Skeletal muscle tissue (tissue), 3 donors: ENCODE measurements at regions not wholly inside any gene's neighbourhood (a gene's known extent, or its start where the extent isn't known, plus 50 kb on each side); places are given as distances from the start of the nearest gene placed in this dataset.

ENCODE experiments used
- H3K27ac ChIP-seq: one replicate; pipeline ENCODE4 v1.7.0; 2013; ENCODE audit warnings: mild to moderate bottlenecking, low read depth, low read length, inconsistent platforms
- H3K27me3 ChIP-seq, 3 donors: one replicate each; pipeline ENCODE4 v1.7.0; 2013; ENCODE audit warnings: low read length in 3 of 3; ENCODE audit not compliant: control insufficient read depth in 3 of 3, insufficient read depth in 3 of 3
- H3K36me3 ChIP-seq, 3 donors: one replicate each; pipeline ENCODE4 v1.7.0; 2013; ENCODE audit warnings: low read length in 3 of 3; ENCODE audit not compliant: control insufficient read depth in 3 of 3, insufficient read depth in 3 of 3
- H3K4me1 ChIP-seq, 3 donors: one replicate each; pipeline ENCODE4 v1.7.0; 2013; ENCODE audit warnings: low read length in 3 of 3, mild to moderate bottlenecking in 3 of 3; ENCODE audit not compliant: control insufficient read depth in 3 of 3, insufficient read depth in 3 of 3
- H3K4me3 ChIP-seq, 3 donors: one replicate each; pipeline ENCODE4 v1.7.0; 2013; ENCODE audit warnings: low read length in 3 of 3
- H3K9ac ChIP-seq, 3 donors: one replicate each; pipeline ENCODE4 v1.7.0; 2013; ENCODE audit warnings: low read length in 3 of 3, mild to moderate bottlenecking in 3 of 3, moderate library complexity in 2 of 3, low read depth in 1 of 3
- H3K9me3 ChIP-seq, 3 donors: one replicate each; pipeline ENCODE4 v1.7.0; 2013; ENCODE audit warnings: low read length in 3 of 3; ENCODE audit not compliant: control insufficient read depth in 3 of 3
- donor health status: Osteomylitis.

DNA sequence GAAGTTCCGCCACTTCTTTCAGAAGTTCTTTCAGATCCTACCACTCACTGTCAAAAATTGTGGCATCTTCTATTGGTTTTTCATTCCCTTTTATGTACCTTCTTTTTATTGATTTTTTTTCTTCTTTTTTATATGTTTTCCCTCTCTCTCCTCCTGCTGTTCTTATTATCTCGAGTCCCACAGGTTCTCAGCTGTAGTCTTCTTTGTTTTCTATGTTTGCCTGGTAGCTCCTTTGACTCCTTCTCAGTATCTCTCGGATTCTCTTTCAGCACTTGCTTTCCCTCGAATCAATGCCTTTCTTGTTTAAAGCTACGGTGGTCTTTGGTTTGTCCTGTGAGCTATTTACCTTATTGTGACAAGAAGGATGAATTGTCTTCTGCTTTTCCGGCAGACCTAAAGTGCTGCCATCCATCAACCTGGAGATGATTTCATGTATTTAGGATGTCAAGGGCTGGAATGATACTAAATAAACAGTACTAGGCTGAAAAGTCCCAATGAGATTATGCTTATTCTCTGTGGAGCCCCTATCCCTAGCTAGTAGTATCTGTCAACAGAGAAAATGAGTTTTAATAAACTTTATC lies 541.7 kb downstream of the NOVA1 start:
- no peak overlapping the region for H3K4me3 ChIP-seq
- no peak overlapping the region for H3K9ac ChIP-seq
- H3K27ac ChIP-seq = no peak overlapping the region
- no peaks in the 10 kb centered on the region for H3K27me3 ChIP-seq
- peaks cover 0 to 4% (median 0%) of the 10 kb centered on the region in 3 donors for H3K9me3 ChIP-seq
- H3K4me1 ChIP-seq = no peaks in the 10 kb centered on the region
- no peaks in the 10 kb centered on the region for H3K36me3 ChIP-seq

DNA sequence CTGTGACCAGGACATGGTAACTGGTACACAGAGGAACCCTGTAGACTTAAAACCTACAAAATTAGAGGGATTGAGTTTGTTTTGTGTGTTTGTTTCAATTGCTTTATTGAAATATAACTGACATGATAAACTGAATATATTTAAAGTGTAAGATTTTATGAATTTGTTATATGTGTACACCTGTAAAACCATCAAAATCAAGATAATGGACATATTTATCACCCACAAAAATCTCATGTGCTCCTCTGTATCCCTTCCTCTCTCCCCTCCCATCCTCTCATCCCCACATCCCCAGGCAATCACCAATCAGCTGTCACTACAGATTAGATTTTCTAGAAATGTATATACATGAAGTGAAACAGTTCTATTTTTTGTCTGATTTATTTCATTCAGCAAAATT lies 565.5 kb downstream of the NOVA1 start:
- Histone ChIP-seq H3K36me3 (no peaks in the 10 kb centered on the region), H3K27me3 (no peaks in the 10 kb centered on the region), H3K4me3 (no peak overlapping the region), H3K9me3 (no peaks in the 10 kb centered on the region), H3K4me1 (no peaks in the 10 kb centered on the region), H3K9ac (no peak overlapping the region), H3K27ac (no peak overlapping the region)

DNA sequence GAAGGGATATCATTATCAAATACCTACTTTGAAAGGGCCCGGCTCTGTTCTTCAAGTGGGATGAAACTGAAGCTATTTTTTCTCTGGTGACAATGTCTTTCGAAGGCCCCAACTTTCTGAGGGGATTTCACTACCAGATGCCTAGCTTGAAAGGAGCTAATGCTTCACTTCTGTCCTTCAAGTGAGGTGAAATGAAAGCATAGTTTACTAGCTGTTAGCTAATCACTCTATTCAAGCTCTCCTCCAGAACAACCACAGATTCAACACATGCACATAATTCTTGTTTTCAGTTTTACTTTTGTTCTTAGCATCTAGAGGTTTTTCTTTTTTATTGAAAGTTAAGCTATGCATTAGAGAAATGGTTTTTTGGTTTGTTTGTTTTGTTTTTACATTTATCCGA lies 571.4 kb downstream of the NOVA1 start:
- H3K9ac ChIP-seq = no peak overlapping the region
- H3K4me1 ChIP-seq = no peaks in the 10 kb centered on the region
- H3K9me3 ChIP-seq = no peaks in the 10 kb centered on the region
- no peaks in the 10 kb centered on the region for H3K36me3 ChIP-seq
- H3K27ac ChIP-seq = no peak overlapping the region
- H3K27me3 ChIP-seq = no peaks in the 10 kb centered on the region
- H3K4me3 ChIP-seq = no peak overlapping the region

DNA sequence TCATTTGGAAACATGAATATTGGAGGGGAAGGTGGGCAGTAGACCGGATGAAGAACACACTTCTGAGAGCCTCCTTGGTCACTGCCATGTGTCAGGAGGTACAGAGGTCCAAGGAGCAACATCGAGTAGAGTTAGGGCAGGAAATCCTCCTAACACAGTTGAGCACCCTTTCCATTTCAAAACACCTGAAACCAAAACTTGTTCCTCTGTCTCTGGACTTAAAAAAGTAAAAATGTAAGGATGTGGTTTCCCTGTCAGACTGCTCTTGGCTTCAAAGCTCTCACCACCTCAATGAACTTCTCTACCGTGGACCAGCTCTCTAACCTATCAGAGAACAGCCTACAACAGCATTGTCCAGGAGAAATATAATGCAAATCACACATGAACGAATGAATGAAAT lies 573.9 kb downstream of the NOVA1 start:
- Histone ChIP-seq H3K9ac (no peak overlapping the region), H3K27ac (no peak overlapping the region), H3K36me3 (no peaks in the 10 kb centered on the region), H3K4me3 (no peak overlapping the region), H3K27me3 (no peaks in the 10 kb centered on the region), H3K9me3 (no peaks in the 10 kb centered on the region), H3K4me1 (no peaks in the 10 kb centered on the region)

DNA sequence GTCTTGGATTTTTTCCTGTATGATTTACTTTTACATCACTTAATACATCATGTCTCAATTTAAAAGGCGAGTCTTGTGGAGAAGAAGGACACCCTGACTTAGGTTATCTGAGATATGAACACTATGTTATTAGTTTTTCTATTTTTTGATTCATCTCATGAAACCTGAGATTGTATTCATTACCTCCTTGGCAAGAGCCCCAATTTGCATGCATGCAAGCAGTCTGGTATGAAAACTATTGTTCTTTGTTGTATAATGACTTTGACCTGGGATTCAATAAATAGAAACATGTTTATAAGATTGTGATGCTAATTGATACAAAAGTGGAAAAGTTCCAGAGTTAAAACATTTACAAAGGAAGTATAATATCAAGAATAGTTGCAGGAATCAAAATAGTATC lies 576.1 kb downstream of the NOVA1 start:
- H3K9ac ChIP-seq = no peak overlapping the region
- H3K4me3 ChIP-seq = no peak overlapping the region
- H3K9me3 ChIP-seq = no peaks in the 10 kb centered on the region
- H3K4me1 ChIP-seq = no peaks in the 10 kb centered on the region
- H3K27ac ChIP-seq = no peak overlapping the region
- no peaks in the 10 kb centered on the region for H3K36me3 ChIP-seq
- no peaks in the 10 kb centered on the region for H3K27me3 ChIP-seq

DNA sequence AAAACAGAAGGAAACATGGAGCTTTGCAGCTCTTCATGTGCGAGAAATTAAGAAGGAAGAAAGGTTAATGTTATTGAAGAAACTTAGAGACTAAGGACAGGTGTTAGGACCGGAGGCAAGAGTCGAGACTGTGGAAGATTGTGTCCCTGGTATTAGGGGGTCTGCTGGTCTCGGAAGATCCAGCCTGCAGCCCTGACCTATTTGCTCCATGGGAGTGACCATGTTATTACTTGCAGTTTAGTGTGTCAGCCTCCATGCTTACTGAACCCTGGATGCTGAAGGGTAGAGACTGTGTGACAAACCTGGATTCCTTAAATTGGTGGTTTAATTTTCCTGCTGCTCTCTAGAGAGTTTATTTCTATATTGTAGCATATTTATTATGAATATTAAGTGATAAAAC lies 580.6 kb downstream of the NOVA1 start:
- Histone ChIP-seq H3K4me1 (no peaks in the 10 kb centered on the region), H3K27me3 (no peaks in the 10 kb centered on the region), H3K9ac (no peak overlapping the region)

DNA sequence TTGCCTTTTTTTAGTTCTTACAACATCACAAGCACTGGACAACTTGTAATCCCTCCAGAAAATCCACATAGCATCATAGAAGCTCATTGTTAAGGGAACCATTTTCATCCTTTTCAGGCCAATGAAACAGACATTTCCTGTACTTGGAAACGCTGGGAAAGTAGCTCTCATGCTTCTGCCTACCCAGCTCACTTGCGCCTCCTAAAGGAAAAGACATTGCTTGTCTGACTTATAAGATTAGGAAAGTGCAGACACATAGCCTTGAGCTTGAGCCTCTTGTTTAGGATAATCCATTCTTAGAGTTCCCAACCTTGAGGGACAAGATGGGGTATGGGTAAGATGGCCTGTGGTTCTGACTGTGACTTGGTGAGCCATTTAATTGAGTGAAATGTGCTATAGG lies 589.5 kb downstream of the NOVA1 start:
- H3K4me3 ChIP-seq = no peak overlapping the region
- no peaks in the 10 kb centered on the region for H3K4me1 ChIP-seq

More for the DNA sequence above, 580.6 kb downstream of the NOVA1 start:
- Histone ChIP-seq H3K9me3 (no peaks in the 10 kb centered on the region), H3K36me3 (no peaks in the 10 kb centered on the region), H3K4me3 (no peak overlapping the region), H3K27ac (no peak overlapping the region)

DNA sequence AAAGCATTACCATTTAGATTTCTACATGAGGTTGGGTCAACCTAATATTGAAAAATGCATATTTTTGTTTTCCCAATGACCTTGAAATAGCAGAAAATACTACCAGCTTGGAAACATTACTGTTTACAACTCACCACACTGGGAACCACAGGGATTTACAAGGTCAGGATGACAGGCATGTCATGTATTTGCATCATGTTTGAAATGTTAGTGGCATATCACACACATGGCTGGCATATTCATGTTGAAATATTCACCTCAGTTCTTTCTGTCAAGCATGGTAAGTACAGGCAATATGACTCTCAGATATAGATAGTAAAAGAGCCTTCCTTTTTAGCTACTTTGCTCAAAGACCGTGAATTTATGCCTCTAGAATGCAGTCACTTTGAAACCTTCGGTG lies 593.5 kb downstream of the NOVA1 start:
- no peaks in the 10 kb centered on the region for H3K36me3 ChIP-seq
- H3K4me1 ChIP-seq = no peaks in the 10 kb centered on the region
- H3K9ac ChIP-seq = no peak overlapping the region
- no peaks in the 10 kb centered on the region for H3K9me3 ChIP-seq
- H3K4me3 ChIP-seq = no peak overlapping the region
- no peak overlapping the region for H3K27ac ChIP-seq
- H3K27me3 ChIP-seq = no peaks in the 10 kb centered on the region

More for the DNA sequence above, 589.5 kb downstream of the NOVA1 start:
- Histone ChIP-seq H3K9me3 (no peaks in the 10 kb centered on the region), H3K9ac (no peak overlapping the region), H3K27me3 (no peaks in the 10 kb centered on the region), H3K27ac (no peak overlapping the region), H3K36me3 (no peaks in the 10 kb centered on the region)

DNA sequence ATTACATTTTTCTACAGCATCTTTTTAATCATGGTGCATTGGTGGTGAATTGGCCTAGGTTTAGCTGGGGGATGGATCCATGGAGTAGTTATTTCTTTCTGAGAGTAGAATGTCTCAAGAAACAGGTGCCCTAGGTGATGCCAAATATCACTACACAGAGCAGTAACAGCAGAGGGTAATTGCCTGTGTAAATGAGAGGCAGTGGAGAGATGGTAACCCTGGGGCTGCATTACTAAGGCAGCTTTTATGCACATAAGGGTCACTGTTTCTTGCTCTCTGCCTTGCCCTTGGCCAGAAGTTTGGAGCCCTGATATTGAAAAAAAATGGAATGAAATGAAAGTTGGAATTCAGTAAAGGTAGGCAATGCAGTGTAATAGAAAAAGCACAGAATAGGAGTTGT lies 604.0 kb downstream of the NOVA1 start:
- Histone ChIP-seq H3K4me1 (no peaks in the 10 kb centered on the region), H3K4me3 (no peak overlapping the region), H3K36me3 (no peaks in the 10 kb centered on the region), H3K27ac (no peak overlapping the region), H3K9ac (no peak overlapping the region), H3K9me3 (no peaks in the 10 kb centered on the region), H3K27me3 (no peaks in the 10 kb centered on the region)

DNA sequence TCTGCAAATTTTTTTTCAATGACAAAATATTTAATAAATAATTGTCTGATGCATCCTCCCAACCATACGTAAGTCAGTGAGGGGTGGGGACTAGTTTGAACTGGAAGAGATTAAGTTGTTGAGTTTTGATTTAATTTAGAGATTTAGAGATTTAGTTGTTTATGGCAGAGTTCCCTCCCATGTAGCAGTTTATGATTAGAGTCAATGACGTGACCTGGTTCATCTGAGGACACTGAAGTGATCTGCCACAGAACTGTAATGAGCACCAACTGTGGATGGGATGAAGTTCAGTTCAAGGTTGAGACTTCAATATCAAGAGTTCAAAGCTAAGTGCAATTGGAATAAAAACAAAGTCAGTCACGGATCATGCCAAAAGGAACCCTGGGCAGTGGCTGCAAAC lies 609.3 kb downstream of the NOVA1 start:
- H3K4me1 ChIP-seq = no peaks in the 10 kb centered on the region
- H3K27me3 ChIP-seq = no peaks in the 10 kb centered on the region
- no peak overlapping the region for H3K9ac ChIP-seq
- no peak overlapping the region for H3K27ac ChIP-seq
- no peaks in the 10 kb centered on the region for H3K9me3 ChIP-seq
- H3K36me3 ChIP-seq = no peaks in the 10 kb centered on the region
- no peak overlapping the region for H3K4me3 ChIP-seq

DNA sequence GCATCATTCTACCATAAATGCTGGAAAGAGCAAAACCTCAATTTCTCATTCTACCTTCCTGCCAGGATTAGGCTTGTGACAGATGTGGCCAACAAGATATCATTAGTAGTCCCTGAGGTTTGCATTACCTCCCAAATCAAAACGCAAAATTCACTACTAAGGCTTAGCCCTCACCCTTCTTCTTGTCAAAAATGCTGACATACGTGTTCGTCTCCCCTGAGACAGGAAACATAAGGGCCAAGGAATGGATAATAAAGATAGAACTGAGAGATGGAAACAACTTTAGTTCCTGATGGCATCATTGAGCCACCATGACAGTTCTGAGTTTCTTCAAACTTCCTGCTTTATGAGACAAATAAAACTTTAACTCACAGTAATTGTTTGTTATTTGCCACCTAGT lies 642.1 kb downstream of the NOVA1 start:
- no peak overlapping the region for H3K9ac ChIP-seq
- H3K27ac ChIP-seq = no peak overlapping the region
- no peak overlapping the region for H3K4me3 ChIP-seq
- no peaks in the 10 kb centered on the region for H3K36me3 ChIP-seq
- H3K9me3 ChIP-seq = no peaks in the 10 kb centered on the region
- H3K4me1 ChIP-seq = no peaks in the 10 kb centered on the region
- H3K27me3 ChIP-seq = no peaks in the 10 kb centered on the region
